ENCODE measurements at regions not wholly inside any gene's neighbourhood (a gene's known extent, or its start where the extent isn't known, plus 50 kb on each side); places are given as distances from the start of the nearest gene placed in this dataset.

DNA sequence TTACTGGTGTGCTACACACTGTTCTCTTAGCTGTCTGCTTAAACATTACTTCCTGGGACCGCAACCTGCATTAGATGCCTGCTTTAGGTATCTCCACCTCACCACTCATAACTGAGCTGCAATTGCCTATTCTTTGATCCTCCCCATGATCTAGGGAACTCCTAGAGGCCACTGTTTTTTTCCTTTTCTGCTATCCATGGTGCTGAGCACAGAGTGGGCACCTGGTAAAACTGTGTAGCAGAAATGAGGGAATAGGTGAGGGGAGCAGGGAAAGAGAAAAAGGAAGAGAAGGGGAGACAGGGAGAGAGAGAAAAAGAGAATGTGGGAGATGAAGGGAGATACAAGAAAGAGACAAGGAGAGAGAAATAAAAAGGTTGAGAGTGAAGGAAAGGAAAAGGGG, 434.9 kb downstream of the ADRA2A start:
- ChIA-PET POLR2A (no interaction called here), CTCF (no interaction called here)
- H3K9me3 ChIP-seq (replicated peaks; ENCODE audit: control insufficient read depth, insufficient read depth, low read length): peaks cover 2% of the 10 kb centered on the region
- no peaks in the 10 kb centered on the region for H3K79me2 ChIP-seq (ENCODE audit: control insufficient read depth, insufficient read depth, low read length)
- no peak overlapping the region for H3K9ac ChIP-seq (replicated peaks; ENCODE audit: extremely low read depth, insufficient read depth, low read length)
- no peak overlapping the region for H2AFZ ChIP-seq (ENCODE audit: low read depth, low read length)
- no peak for TF ChIP-seq JUN (IDR thresholded peaks at IDR 0.05; ENCODE audit: borderline replicate concordance, insufficient read depth, insufficient read length, low read depth)
- TF ChIP-seq, protein P1, sequence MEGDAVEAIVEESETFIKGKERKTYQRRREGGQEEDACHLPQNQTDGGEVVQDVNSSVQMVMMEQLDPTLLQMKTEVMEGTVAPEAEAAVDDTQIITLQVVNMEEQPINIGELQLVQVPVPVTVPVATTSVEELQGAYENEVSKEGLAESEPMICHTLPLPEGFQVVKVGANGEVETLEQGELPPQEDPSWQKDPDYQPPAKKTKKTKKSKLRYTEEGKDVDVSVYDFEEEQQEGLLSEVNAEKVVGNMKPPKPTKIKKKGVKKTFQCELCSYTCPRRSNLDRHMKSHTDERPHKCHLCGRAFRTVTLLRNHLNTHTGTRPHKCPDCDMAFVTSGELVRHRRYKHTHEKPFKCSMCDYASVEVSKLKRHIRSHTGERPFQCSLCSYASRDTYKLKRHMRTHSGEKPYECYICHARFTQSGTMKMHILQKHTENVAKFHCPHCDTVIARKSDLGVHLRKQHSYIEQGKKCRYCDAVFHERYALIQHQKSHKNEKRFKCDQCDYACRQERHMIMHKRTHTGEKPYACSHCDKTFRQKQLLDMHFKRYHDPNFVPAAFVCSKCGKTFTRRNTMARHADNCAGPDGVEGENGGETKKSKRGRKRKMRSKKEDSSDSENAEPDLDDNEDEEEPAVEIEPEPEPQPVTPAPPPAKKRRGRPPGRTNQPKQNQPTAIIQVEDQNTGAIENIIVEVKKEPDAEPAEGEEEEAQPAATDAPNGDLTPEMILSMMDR (IDR thresholded peaks at IDR 0.05; ENCODE audit: extremely low read depth in 1 of 2, insufficient read depth in 1 of 2, low read depth in 1 of 2, low read length in 2 of 2): no peak
- TF ChIP-seq FOS (IDR thresholded peaks at IDR 0.05; ENCODE audit: borderline replicate concordance, insufficient read depth, low read length): no peak
- no peak for TF ChIP-seq POLR2AphosphoS5 (IDR thresholded peaks at IDR 0.05; ENCODE audit: insufficient read depth, low read depth, low read length)
- no peak for TF ChIP-seq GATA2 (IDR thresholded peaks at IDR 0.05; ENCODE audit: insufficient read depth, insufficient read length, low read depth, low read length)
- TF ChIP-seq POLR2A (IDR thresholded peaks at IDR 0.05; ENCODE audit: low read depth, low read length): no peak
- TF ChIP-seq, protein P2, sequence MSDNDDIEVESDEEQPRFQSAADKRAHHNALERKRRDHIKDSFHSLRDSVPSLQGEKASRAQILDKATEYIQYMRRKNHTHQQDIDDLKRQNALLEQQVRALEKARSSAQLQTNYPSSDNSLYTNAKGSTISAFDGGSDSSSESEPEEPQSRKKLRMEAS (IDR thresholded peaks at IDR 0.05; ENCODE audit: insufficient read depth, insufficient read length): no peak
- no peak for TF ChIP-seq EZH2 (IDR thresholded peaks at IDR 0.05; ENCODE audit: borderline replicate concordance, low read depth, low read length, severe bottlenecking)
- no peak for TF ChIP-seq MYC (IDR thresholded peaks at IDR 0.05; ENCODE audit: low read depth, low read length)
- no peak overlapping the region for H3K27ac ChIP-seq (ENCODE audit: insufficient read depth, low read depth, low read length)
- no peaks in the 10 kb centered on the region for H3K9me1 ChIP-seq (replicated peaks; ENCODE audit: control insufficient read depth, extremely low read depth, insufficient read depth, low read length)
- DNase-seq (ENCODE audit: low read depth, low spot score) (no peak), FAIRE-seq (no peak)
- no peak overlapping the region for H3K4me2 ChIP-seq (ENCODE audit: insufficient read depth, low read length)
- dilution Hi-C loops (cut with MboI; ENCODE audit: extremely low pct_ligation_motif_present, low sequenced_read_pairs): no loop called here
- H3K27me3 ChIP-seq (ENCODE audit: control insufficient read depth in 2 of 2, insufficient read depth in 2 of 2, low read length in 2 of 2): no peaks in the 10 kb centered on the region
- H3K36me3 ChIP-seq (ENCODE audit: control insufficient read depth in 2 of 2, extremely low read depth in 1 of 2, insufficient read depth in 2 of 2, low read length in 2 of 2): no peaks in the 10 kb centered on the region
- H4K20me1 ChIP-seq (replicated peaks; ENCODE audit: control insufficient read depth, extremely low read depth, insufficient read depth, low read length): no peaks in the 10 kb centered on the region
- intact Hi-C loops (cut with micrococcal nuclease): no loop called here
- H3K4me1 ChIP-seq (ENCODE audit: control insufficient read depth, extremely low read depth, insufficient read depth, low read length): no peaks in the 10 kb centered on the region
- H3K4me3 ChIP-seq (replicated peaks in 1 of 3; ENCODE audit: insufficient read depth in 1 of 3, low read depth in 1 of 3, low read length in 3 of 3): no peak overlapping the region
- no TSS peak for BruUV-seq (replicated peaks)

Measured in endothelial cell of umbilical vein (primary cell).